ENCODE measurements at regions not wholly inside any gene's neighbourhood (a gene's known extent, or its start where the extent isn't known, plus 50 kb on each side); places are given as distances from the start of the nearest gene placed in this dataset.
"Not testable (repeated sequence)": the region's sequence is repeated elsewhere in the genome, so short reads cannot be mapped to it uniquely, and the experiment has no call there.

DNA sequence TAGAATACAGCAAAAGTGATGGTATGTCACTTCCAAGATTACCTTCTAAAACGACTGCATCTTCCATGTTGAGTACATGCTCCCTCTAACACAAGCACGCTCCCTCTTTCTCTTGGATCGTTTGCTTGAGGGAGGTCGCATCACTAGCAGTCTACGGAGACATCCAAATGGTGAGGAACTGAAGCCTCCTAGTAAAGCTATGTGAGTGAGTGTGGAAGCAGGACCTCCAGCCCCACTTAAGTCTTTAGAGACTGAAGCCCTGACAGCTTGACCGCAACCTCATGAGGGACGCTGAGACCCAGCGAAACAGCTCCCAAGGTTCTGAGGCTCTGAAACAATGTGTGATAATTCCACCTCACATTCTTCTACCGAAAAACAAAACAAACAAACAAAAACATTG lies 486.7 kb upstream of the GCFC2 start:
- no peak for DNase-seq (ENCODE audit: low spot score)
- intact Hi-C loops (cut with DNase I) = loop anchor here (5.0 kb wide), 1 partner anchor 400 kb away; no protein-coding TSS in a partner anchor

DNA sequence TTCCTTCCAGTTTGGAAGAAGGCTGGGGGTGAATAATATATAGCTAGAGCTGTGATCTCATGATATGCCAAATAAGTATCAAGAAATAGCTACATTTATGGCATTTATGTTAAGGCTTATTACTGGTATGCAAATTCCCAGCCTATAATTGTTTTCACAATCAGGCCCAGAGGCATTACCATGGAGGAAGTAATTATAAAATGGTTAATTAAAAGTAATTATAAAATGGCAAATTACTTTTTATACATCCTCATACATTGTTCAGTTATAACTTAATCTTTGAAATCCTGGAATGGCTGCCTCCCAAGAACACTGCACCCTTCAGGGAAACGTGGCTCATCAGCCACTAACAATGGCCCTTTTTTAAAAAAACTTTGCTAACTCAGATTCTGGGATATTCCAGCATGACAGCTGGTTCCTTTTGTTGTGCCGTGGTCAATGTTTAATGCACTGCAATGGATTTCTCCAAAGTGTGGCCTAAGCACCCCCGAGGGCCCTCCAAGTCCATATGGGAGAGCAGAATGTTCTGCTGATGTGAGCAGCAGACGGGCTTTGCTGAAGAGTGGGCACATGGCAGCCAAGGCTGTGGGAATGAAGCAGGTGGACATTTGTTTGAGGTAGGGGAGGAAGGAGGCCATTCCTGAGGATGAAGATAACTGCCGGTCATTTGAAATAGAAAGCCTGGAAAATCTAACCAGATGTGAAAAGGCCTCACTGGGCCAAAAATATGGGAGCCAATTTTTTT lies 483.5 kb upstream of the GCFC2 start:
- no peak for DNase-seq (ENCODE audit: low spot score)
- intact Hi-C loops (cut with DNase I) = no loop called here

DNA sequence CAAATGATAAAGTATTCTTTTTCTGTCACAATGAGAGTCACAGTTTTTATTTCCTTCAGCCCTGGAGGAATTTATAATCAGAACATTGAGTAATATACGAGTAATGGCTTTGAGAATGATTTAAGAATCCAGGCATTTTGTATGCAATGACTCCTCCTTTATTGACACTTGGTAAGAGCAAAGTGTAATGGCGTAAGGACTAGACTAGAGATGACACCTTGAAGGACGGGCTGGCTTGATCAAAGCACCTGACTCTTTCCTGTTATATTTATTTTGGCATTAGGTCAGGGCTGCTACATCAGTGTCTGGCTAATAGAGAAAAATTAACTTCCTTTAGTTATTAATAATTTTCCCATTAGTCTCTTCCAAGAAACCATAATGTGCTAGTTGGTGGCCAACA lies 482.4 kb upstream of the GCFC2 start:
- intact Hi-C loops (cut with DNase I) = no loop called here

GRCh38 chr2:76188334-76189008 lies 477.8 kb upstream of the GCFC2 start:
- intact Hi-C loops (cut with DNase I) = no loop called here
- DNase-seq (ENCODE audit: low spot score) = no peak

More for the DNA sequence above, 482.4 kb upstream of the GCFC2 start:
- no peak for DNase-seq (ENCODE audit: low spot score)

GRCh38 chr2:76187415-76187814 lies 476.7 kb upstream of the GCFC2 start:
- intact Hi-C loops (cut with DNase I) = no loop called here
- DNase-seq (ENCODE audit: low spot score) = no peak

DNA sequence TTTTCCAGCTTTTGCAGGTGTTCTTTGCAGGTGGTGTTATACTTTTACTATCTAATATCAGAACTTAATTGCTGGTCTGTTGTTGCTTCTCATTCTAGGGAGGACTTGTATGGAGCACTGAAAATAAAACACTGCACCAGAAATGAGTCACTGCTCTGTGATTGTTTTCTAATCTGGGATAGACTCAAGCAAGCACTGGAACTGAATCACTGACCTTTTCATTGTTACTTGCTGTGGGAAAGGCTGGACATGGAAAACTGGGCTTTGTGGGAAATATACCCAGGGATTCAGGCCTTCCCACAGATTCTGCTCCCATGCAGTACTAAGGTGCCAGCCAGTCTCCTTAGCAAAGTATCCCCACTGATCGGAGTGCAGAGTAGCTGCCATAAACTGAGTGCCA lies 470.0 kb upstream of the GCFC2 start:
- intact Hi-C loops (cut with DNase I) = no loop called here
- DNase-seq (ENCODE audit: low spot score) = no peak

DNA sequence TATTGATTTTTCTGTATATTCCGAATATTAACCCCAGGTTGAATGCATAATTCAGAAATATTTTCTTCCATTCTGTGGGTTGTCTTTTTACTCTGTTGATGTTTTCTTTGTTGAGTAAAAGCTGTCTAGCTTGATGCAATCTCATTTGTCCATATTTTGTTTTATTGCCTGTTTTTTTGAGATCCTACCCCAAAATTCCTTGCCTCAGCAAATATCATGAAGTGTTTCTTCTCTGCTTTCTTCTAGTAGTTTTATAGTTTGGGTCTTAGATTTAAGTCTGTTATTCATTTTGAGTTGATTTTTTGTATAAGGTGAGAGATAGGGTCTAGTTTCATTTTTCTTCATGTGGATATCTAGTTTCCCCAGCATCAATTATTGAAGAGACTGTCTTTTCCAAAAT lies 467.9 kb upstream of the GCFC2 start:
- no peak for DNase-seq (ENCODE audit: low spot score)
- intact Hi-C loops (cut with DNase I) = no loop called here

DNA sequence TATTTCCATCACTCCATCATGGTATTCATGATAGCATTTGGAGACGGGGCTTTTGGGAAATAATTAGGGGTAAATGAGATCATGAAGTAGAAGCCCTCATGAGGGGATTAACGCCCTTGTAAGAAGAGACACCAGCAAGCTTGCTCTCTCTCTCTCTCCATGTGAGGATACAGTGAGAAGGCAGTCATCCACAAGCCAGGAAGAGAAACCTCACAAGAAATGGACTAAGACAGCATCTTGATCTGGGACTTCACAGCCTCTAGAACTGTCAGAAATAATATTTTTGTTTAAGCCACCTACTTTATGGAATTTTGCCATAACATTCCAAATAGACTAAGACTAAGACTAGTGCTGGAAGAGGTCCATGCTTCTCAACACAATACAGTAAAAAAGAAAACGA lies 464.6 kb upstream of the GCFC2 start:
- no peak for DNase-seq (ENCODE audit: low spot score)
- intact Hi-C loops (cut with DNase I) = no loop called here

- intact Hi-C loops (cut with DNase I) = no loop called here
- no peak for DNase-seq (ENCODE audit: low spot score)
These were observed 463.8 kb upstream of the GCFC2 start for GRCh38 chr2:76174505-76174904.

DNA sequence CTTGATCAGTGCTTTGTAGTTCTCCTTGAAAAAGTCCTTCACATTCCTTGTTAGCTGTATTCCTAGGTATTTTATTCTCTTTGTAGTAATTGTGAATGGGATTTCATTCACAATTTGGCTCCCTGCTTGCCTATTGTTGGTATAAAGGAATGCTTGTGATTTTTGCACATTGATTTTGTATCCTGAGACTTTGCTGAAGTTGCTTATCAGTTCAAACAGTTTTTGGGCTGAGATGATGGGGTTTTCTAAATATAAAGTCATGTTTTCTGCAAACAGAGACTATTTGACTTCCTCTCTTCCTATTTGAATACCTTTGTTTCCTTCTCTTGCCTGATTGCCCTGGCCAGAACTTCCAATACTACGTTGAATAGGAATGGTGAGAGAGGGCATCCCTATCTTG lies 462.5 kb upstream of the GCFC2 start:
- intact Hi-C loops (cut with DNase I) = not testable (repeated sequence)

GRCh38 chr2:76172154-76172595 lies 461.5 kb upstream of the GCFC2 start:
- intact Hi-C loops (cut with DNase I); DNase-seq (ENCODE audit: low spot score): not testable (repeated sequence)

More for the DNA sequence above, 462.5 kb upstream of the GCFC2 start:
- not testable (repeated sequence) for DNase-seq (ENCODE audit: low spot score)

- DNase-seq (ENCODE audit: low spot score) = no peak
- intact Hi-C loops (cut with DNase I) = no loop called here
These were observed 460.1 kb upstream of the GCFC2 start for GRCh38 chr2:76170856-76171255.

- no peak for DNase-seq (ENCODE audit: low spot score)
- intact Hi-C loops (cut with DNase I) = no loop called here
These were observed 459.3 kb upstream of the GCFC2 start for GRCh38 chr2:76170009-76170384.

DNA sequence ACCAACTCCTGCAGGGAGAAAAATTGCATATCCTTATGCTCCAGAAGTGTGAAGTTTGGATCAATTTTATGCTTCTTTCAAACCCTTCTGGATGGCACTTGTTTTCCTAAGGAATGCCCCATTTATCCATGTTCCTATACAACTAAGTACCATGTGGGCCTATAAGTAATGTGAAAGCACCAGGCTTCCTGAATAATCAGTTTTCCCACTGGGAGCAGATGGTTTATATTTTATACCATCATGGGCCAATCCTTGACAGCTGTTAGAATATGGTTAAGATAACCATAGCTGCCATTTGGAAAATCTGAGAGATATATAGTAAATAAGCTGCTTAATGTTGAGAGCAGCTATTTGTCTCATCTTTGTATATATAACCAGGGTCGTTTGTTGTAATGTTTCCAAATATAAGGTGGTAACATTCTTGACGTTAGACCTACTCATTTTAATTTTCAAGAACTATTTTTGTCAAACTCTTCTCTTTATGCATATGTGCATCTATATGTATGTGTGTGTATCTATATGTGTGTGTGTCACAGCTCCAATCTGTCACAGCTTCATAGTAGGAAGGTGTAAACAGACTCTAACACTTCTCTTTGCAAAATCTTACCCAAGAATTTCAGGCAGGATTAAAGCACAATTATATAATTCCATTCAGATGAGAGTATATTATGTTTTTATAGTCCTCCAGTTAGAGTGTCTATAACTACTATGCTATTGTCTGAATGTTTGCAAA lies 458.7 kb upstream of the GCFC2 start:
- DNase-seq (ENCODE audit: low spot score) = no peak
- intact Hi-C loops (cut with DNase I) = no loop called here

DNA sequence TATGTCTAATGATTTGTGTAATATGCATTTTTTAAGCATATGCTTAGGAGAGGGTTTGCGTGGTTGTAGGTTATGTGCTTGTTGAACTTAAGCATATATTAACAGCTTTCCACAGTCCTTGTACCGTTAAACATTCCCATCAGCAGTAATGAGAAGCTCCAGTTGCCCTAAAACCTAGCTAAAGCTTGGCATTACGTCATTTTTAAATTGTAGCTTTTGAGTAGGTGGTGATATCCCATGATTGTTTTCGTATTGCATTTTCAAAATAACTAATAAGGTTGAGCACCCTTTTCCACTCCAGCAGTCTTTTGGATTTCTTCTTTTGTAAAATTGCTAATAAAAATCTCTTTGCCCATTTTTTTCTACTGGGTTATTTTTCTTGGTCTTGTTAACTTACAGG lies 453.1 kb upstream of the GCFC2 start:
- intact Hi-C loops (cut with DNase I) = no loop called here
- no peak for DNase-seq (ENCODE audit: low spot score)

- intact Hi-C loops (cut with DNase I) = no loop called here
- DNase-seq (ENCODE audit: low spot score) = no peak
These were observed 450.0 kb upstream of the GCFC2 start for GRCh38 chr2:76160670-76161069.

GRCh38 chr2:76159042-76159648 lies 448.4 kb upstream of the GCFC2 start:
- intact Hi-C loops (cut with DNase I) = no loop called here
- no peak for DNase-seq (ENCODE audit: low spot score)

DNA sequence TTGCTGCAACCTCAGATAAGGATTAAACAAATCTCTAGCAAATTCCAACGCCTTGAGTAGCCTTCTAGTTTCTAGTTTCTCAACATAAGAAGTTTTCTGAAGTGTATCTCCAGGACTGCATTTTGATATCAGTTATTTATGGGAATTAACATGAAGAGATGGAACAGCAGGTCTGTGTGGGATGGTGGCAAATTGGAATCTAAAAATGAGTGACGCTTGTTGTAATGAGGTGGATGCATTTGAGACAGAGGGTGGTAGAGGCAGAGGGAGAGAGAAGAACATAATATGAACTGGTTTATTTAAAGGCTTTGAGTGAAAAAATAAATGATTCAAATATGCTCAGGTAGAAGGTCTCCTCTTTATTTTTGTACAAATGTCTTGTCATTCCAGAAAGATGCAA lies 446.8 kb upstream of the GCFC2 start:
- intact Hi-C loops (cut with DNase I) = no loop called here
- no peak for DNase-seq (ENCODE audit: low spot score)

DNA sequence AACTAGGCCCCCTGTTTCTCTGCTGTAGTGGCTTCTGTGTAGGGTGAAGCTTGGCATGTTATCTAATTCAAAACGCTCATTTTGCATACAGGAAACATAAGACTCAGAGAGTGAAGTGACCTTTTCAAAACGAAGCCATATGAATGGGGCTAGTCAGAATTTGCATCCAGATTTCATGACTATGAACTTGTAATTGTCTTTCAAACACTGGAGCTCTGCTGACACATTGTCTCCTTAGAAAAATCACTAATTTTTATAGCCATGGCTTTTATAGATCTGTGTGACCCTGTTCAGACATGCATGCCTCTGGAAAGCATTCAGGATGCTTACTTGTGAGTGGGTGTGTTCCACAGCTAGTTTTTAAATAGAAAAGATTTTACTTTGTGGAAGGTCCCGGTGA lies 444.3 kb upstream of the GCFC2 start:
- intact Hi-C loops (cut with DNase I) = no loop called here
- no peak for DNase-seq (ENCODE audit: low spot score)

DNA sequence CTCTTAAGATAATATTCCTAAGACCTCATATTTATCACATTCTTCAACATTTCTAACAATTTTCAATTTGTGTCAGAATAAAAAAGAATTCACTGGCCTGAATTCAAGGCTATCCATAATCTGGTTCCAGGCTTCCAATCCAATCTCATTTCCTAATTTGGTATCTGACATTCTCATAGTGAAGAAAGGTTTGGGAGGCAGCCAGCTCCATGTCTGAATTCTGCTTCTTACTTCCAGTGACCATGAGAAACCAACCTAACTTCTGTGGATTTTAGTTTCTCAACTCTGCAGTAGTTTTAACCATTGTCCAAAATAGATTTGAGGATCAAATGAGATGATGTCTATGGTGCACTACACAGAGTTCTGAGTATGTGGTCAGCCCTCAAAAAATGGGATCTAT lies 439.1 kb upstream of the GCFC2 start:
- DNase-seq (ENCODE audit: low spot score) = no peak
- intact Hi-C loops (cut with DNase I) = no loop called here

Measured in cardiac septum (tissue), 1 donor.